Ascending aorta (tissue), 2 donors: ENCODE measurements at regions not wholly inside any gene's neighbourhood (a gene's known extent, or its start where the extent isn't known, plus 50 kb on each side); places are given as distances from the start of the nearest gene placed in this dataset.

ENCODE experiments used
- DNase-seq, 2 donors: peaks; one replicate each; pipeline ENCODE4 v3.0.0-alpha.2; 2019; ENCODE audit warnings: low spot score in 2 of 2
- H3K27ac ChIP-seq, 2 donors: fragments of 200-600 bp; sonication (generic); one replicate each; pipeline ENCODE4 v1.5.1; 2016 to 2017; ENCODE audit warnings: mild to moderate bottlenecking in 1 of 2
- H3K27me3 ChIP-seq: fragments of 200-600 bp; sonication (generic); one replicate; pipeline ENCODE4 v1.5.1; 2017
- H3K36me3 ChIP-seq, 2 donors: fragments of 200-600 bp; sonication (generic); one replicate each; pipeline ENCODE4 v1.5.1; 2016
- H3K4me1 ChIP-seq, 2 donors: fragments of 200-600 bp; sonication (generic); one replicate each; pipeline ENCODE4 v1.5.1; 2016 to 2017; ENCODE audit warnings: mild to moderate bottlenecking in 1 of 2
- H3K4me3 ChIP-seq, 2 donors: fragments of 200-600 bp; sonication (generic); one replicate each; pipeline ENCODE4 v1.5.1; 2016 to 2017; ENCODE audit warnings: mild to moderate bottlenecking in 1 of 2
- H3K9me3 ChIP-seq, 2 donors: fragments of 200-600 bp; sonication (generic); one replicate each; pipeline ENCODE4 v1.5.1; 2016
- intact Hi-C: fragments of 100-400 bp; cut with DNase I; formaldehyde crosslinking; loops from one replicate; pipeline ENCODE4 v1.15.1; 2023
- TF ChIP-seq, protein P1 (sequence below), 3 experiments: fragments of 200-600 bp in 2 of 3; fragments of 450-650 bp in 1 of 3; sonication (generic) in 2 of 3; IDR thresholded peaks; one replicate each; pipeline ENCODE4 v1.5.1; 2016 to 2019; ENCODE audit warnings: antibody characterized with exemption in 3 of 3, mild to moderate bottlenecking in 1 of 3, moderate library complexity in 1 of 3

- Histone ChIP-seq H3K27me3 (no peaks in the 10 kb centered on the region), H3K9me3 (no peaks in the 10 kb centered on the region), H3K36me3 (peaks cover 3 to 21% of the 10 kb centered on the region in 2 donors), H3K4me3 (no peak overlapping the region), H3K4me1 (no peaks in the 10 kb centered on the region), H3K27ac (no peak overlapping the region)
- TF ChIP-seq, protein P1, sequence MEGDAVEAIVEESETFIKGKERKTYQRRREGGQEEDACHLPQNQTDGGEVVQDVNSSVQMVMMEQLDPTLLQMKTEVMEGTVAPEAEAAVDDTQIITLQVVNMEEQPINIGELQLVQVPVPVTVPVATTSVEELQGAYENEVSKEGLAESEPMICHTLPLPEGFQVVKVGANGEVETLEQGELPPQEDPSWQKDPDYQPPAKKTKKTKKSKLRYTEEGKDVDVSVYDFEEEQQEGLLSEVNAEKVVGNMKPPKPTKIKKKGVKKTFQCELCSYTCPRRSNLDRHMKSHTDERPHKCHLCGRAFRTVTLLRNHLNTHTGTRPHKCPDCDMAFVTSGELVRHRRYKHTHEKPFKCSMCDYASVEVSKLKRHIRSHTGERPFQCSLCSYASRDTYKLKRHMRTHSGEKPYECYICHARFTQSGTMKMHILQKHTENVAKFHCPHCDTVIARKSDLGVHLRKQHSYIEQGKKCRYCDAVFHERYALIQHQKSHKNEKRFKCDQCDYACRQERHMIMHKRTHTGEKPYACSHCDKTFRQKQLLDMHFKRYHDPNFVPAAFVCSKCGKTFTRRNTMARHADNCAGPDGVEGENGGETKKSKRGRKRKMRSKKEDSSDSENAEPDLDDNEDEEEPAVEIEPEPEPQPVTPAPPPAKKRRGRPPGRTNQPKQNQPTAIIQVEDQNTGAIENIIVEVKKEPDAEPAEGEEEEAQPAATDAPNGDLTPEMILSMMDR (IDR thresholded peaks at IDR 0.05): no peak
- intact Hi-C loops: no loop called here
- no peak for DNase-seq
Measured at GRCh38 chr2:217604527-217605194, 398.1 kb downstream of the TNS1 start.

DNA sequence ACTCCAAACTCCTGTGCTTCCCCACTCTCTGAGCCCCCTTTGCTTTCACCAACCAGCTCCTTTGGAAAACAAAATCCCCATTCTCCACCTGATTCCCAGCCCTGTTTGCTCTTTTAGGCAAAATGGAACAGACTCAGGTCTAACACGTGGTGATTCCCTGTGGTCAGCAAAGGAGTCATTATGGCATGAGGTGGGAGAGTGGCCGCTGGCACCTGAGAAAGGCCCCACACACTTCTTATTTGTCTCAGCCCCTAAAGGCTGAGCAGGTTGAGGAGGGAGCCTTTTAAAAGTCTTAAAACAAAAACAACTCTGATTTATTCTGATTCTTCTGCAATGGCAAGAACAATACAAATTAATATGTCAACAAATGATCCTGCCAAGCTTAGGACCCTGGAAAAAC lies 401.2 kb downstream of the TNS1 start:
- Histone ChIP-seq H3K36me3 (peaks cover 6 to 25% of the 10 kb centered on the region in 2 donors), H3K27me3 (no peaks in the 10 kb centered on the region), H3K9me3 (no peaks in the 10 kb centered on the region), H3K4me1 (no peaks in the 10 kb centered on the region), H3K4me3 (no peak overlapping the region), H3K27ac (no peak overlapping the region)
- intact Hi-C loops: no loop called here
- DNase-seq: no peak
- TF ChIP-seq, protein P1 (IDR thresholded peaks at IDR 0.05): no peak

- DNase-seq: no peak
- no peaks in the 10 kb centered on the region for H3K27me3 ChIP-seq
- no peak overlapping the region for H3K4me3 ChIP-seq
- H3K9me3 ChIP-seq: no peaks in the 10 kb centered on the region
- H3K27ac ChIP-seq: no peak overlapping the region
- H3K4me1 ChIP-seq: no peaks in the 10 kb centered on the region
- TF ChIP-seq, protein P1 (IDR thresholded peaks at IDR 0.05): no peak
- intact Hi-C loops: no loop called here
- H3K36me3 ChIP-seq: peaks cover 6 to 23% of the 10 kb centered on the region in 2 donors
Measured at GRCh38 chr2:217599906-217600305, 402.9 kb downstream of the TNS1 start.

GRCh38 chr2:217597681-217598080 lies 405.1 kb downstream of the TNS1 start:
- Histone ChIP-seq H3K36me3 (peaks cover 6 to 26% of the 10 kb centered on the region in 2 donors), H3K27me3 (no peaks in the 10 kb centered on the region), H3K9me3 (no peaks in the 10 kb centered on the region), H3K27ac (no peak overlapping the region), H3K4me1 (no peaks in the 10 kb centered on the region), H3K4me3 (no peak overlapping the region)
- intact Hi-C loops: no loop called here
- DNase-seq: no peak
- TF ChIP-seq, protein P1 (IDR thresholded peaks at IDR 0.05): no peak

DNA sequence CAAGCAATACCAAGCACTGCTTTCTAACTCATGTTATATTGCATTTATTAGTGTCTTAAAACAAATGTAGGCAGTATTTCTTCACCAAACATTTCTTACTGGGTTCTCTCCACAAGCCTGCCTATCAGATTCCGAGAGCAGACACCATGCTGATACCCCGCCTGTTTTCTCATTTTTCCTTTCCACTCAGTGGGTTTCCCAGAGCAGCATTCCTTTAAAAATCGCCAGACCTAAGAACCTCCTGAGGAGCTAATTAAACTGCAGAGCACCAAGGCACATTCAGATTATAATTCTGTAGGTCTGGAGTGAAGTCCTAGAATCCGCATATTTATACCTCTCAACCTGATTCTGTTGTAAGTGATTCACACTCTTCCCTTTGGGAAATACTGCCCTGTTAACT lies 405.6 kb downstream of the TNS1 start:
- H3K4me1 ChIP-seq: no peaks in the 10 kb centered on the region
- H3K27ac ChIP-seq: no peak overlapping the region
- no peak for DNase-seq
- H3K27me3 ChIP-seq: no peaks in the 10 kb centered on the region
- no peaks in the 10 kb centered on the region for H3K9me3 ChIP-seq
- peaks cover 6 to 30% of the 10 kb centered on the region in 2 donors for H3K36me3 ChIP-seq
- intact Hi-C loops: no loop called here
- TF ChIP-seq, protein P1 (IDR thresholded peaks at IDR 0.05): no peak
- H3K4me3 ChIP-seq: no peak overlapping the region

DNA sequence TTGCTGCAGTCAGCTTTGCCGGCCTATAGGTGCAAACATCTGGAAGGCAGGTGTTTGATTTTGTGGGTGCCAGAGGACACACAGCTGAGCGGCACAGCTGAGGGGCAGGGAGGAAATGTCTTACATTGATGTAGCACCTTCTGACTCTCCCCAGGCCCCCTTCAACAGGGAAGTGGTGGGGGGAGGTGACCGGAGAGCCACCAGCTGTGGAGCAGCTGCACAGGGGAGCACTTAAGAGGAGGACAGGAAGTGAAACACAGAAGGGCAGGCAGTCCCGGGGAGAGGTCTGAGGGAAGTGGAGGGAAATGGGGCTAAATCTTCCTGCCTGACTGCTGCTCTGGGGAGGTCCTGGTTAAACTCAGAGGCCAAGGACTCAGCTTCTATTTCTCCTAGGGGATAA lies 409.1 kb downstream of the TNS1 start:
- H3K27ac ChIP-seq: no peak overlapping the region
- H3K9me3 ChIP-seq: no peaks in the 10 kb centered on the region
- no peaks in the 10 kb centered on the region for H3K4me1 ChIP-seq
- no peaks in the 10 kb centered on the region for H3K27me3 ChIP-seq
- DNase-seq: no peak
- H3K36me3 ChIP-seq: peaks cover 3 to 26% of the 10 kb centered on the region in 2 donors
- no peak overlapping the region for H3K4me3 ChIP-seq
- TF ChIP-seq, protein P1 (IDR thresholded peaks at IDR 0.05): no peak
- intact Hi-C loops: no loop called here
